GM23248 (cell line): ENCODE measurements at regions not wholly inside any gene's neighbourhood (a gene's known extent, or its start where the extent isn't known, plus 50 kb on each side); places are given as distances from the start of the nearest gene placed in this dataset.

ENCODE experiments used
- EZH2 ChIP-seq: fragments of 200-600 bp; sonication (generic); IDR thresholded peaks from 2 replicates; pipeline ENCODE4 v1.6.1; 2018; ENCODE audit warnings: antibody characterized with exemption, mild to moderate bottlenecking; ENCODE audit not compliant: insufficient read depth, poor library complexity, severe bottlenecking
- EZH2phosphoT487 ChIP-seq: fragments of 200-600 bp; sonication (generic); IDR thresholded peaks from 2 replicates; pipeline ENCODE4 v1.6.1; 2018; ENCODE audit warnings: antibody characterized with exemption, moderate library complexity, mild to moderate bottlenecking, low read depth; ENCODE audit not compliant: insufficient read depth

DNA sequence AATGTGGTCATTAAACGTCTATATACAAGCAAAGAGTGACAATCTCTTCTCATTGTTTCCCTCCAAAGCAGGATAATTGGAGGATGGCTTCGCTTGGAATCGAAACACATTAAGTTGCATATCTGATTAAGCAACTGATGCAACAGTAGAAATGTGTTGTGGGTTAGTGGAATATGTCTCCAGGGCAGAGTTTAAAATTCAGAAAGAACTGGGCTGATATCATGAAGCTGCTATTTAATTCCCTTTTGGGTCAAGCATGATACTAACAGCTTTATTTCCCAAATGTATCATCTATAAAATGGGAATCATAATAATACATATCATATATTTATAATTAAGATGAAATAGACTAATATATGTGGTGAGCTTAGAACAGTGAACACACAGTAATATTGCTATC lies 1763.0 kb upstream of the C9orf72 start:
- no peak for TF ChIP-seq EZH2
- no peak for TF ChIP-seq EZH2phosphoT487
